Mesenchymal stem cell (in vitro differentiated cells and primary cell): ENCODE measurements at regions not wholly inside any gene's neighbourhood (a gene's known extent, or its start where the extent isn't known, plus 50 kb on each side); places are given as distances from the start of the nearest gene placed in this dataset.

Source experiments
- DNase-seq: peaks from one replicate; pipeline ENCODE4 v3.0.0-alpha.2; 2013
- H2AFZ ChIP-seq: one replicate; pipeline ENCODE4 v1.6.1; 2013; ENCODE audit warnings: low read depth, mild to moderate bottlenecking, control low read depth, inconsistent platforms, low read length, moderate library complexity
- H2AK5ac ChIP-seq: 2 replicates; pipeline ENCODE4 v1.6.1; 2013; ENCODE audit warnings: low read length, moderate library complexity, mild to moderate bottlenecking, inconsistent platforms; ENCODE audit not compliant: severe bottlenecking
- H2BK120ac ChIP-seq: one replicate; pipeline ENCODE4 v1.6.1; 2013; ENCODE audit warnings: low read depth, mild to moderate bottlenecking, inconsistent platforms, low read length, moderate library complexity
- H2BK12ac ChIP-seq, 2 experiments: one replicate each; pipeline ENCODE4 v1.6.1; 2013; ENCODE audit warnings: inconsistent platforms in 2 of 2, low read length in 2 of 2, mild to moderate bottlenecking in 2 of 2, moderate library complexity in 2 of 2, control low read depth in 1 of 2
- H2BK15ac ChIP-seq: one replicate; pipeline ENCODE4 v1.6.1; 2013; ENCODE audit warnings: mild to moderate bottlenecking, low read depth, inconsistent platforms; ENCODE audit not compliant: poor library complexity, severe bottlenecking
- H2BK5ac ChIP-seq: 2 replicates; pipeline ENCODE4 v1.6.1; 2013; ENCODE audit warnings: low read depth, mild to moderate bottlenecking, low read length, control low read depth, inconsistent platforms; ENCODE audit not compliant: poor library complexity, severe bottlenecking
- H3K14ac ChIP-seq, 2 experiments: one replicate each; pipeline ENCODE4 v1.6.1; 2013; ENCODE audit warnings: inconsistent platforms in 2 of 2, low read length in 2 of 2, control low read depth in 1 of 2, mild to moderate bottlenecking in 1 of 2, moderate library complexity in 1 of 2
- H3K18ac ChIP-seq, 2 experiments: one replicate each; pipeline ENCODE4 v1.6.1; 2013; ENCODE audit warnings: inconsistent platforms in 2 of 2, low read length in 2 of 2, control low read depth in 1 of 2, low read depth in 1 of 2, mild to moderate bottlenecking in 1 of 2
- H3K23ac ChIP-seq, 2 experiments: one replicate each; pipeline ENCODE4 v1.6.1; 2013; ENCODE audit warnings: inconsistent platforms in 2 of 2, low read length in 2 of 2, mild to moderate bottlenecking in 2 of 2, moderate library complexity in 2 of 2, control low read depth in 1 of 2
- H3K27ac ChIP-seq: 2 replicates; pipeline ENCODE4 v1.5.1; 2013; ENCODE audit warnings: mild to moderate bottlenecking, moderate library complexity, low read length, control low read depth, inconsistent platforms; ENCODE audit not compliant: poor library complexity, severe bottlenecking
- H3K27me3 ChIP-seq, 2 experiments: 2 replicates each; pipeline versions ENCODE4 v1.6.1 to v1.7.0; 2013; ENCODE audit warnings: low read length in 2 of 2, mild to moderate bottlenecking in 2 of 2, moderate library complexity in 2 of 2, control low read depth in 1 of 2, inconsistent platforms in 1 of 2; ENCODE audit not compliant: control insufficient read depth in 1 of 2, insufficient read depth in 1 of 2
- H3K36me3 ChIP-seq, 2 experiments: 2 replicates each; pipeline versions ENCODE4 v1.6.1 to v1.7.0; 2013; ENCODE audit warnings: low read length in 2 of 2, control low read depth in 1 of 2, inconsistent platforms in 1 of 2, low read depth in 1 of 2, mild to moderate bottlenecking in 1 of 2; ENCODE audit not compliant: insufficient read depth in 2 of 2, control insufficient read depth in 1 of 2
- H3K4ac ChIP-seq, 2 experiments: one replicate each; pipeline ENCODE4 v1.6.1; 2013; ENCODE audit warnings: inconsistent platforms in 2 of 2, low read length in 2 of 2, mild to moderate bottlenecking in 2 of 2, moderate library complexity in 2 of 2, control low read depth in 1 of 2, low read depth in 1 of 2
- H3K4me1 ChIP-seq: 2 replicates; pipeline ENCODE4 v1.6.1; 2013; ENCODE audit warnings: low read depth, low read length, control low read depth; ENCODE audit not compliant: control insufficient read depth, insufficient read depth
- H3K4me2 ChIP-seq: 2 replicates; pipeline ENCODE4 v1.6.1; 2013; ENCODE audit warnings: low read length, mild to moderate bottlenecking, inconsistent platforms; ENCODE audit not compliant: poor library complexity, severe bottlenecking
- H3K4me3 ChIP-seq, 2 experiments: 2 replicates each; pipeline versions ENCODE4 v1.5.1 to v1.7.0; 2013; ENCODE audit warnings: low read length in 2 of 2, mild to moderate bottlenecking in 2 of 2, control low read depth in 1 of 2, low read depth in 1 of 2; ENCODE audit not compliant: insufficient read depth in 1 of 2
- H3K79me1 ChIP-seq: replicated peaks from 2 replicates; pipeline ENCODE4 v1.6.1; 2013; ENCODE audit warnings: mild to moderate bottlenecking, control low read depth, low read length, inconsistent platforms; ENCODE audit not compliant: poor library complexity, severe bottlenecking
- H3K9ac ChIP-seq: 2 replicates; pipeline ENCODE4 v1.7.0; 2013; ENCODE audit warnings: mild to moderate bottlenecking, low read length, moderate library complexity
- H3K9me3 ChIP-seq: 2 replicates; pipeline ENCODE4 v1.7.0; 2013; ENCODE audit warnings: mild to moderate bottlenecking, low read length; ENCODE audit not compliant: control insufficient read depth
- H4K8ac ChIP-seq: one replicate; pipeline ENCODE4 v1.6.1; 2013; ENCODE audit warnings: inconsistent platforms, mild to moderate bottlenecking, low read length, moderate library complexity
- H4K91ac ChIP-seq: one replicate; pipeline ENCODE4 v1.6.1; 2013; ENCODE audit warnings: mild to moderate bottlenecking, low read length, inconsistent platforms
- WGBS: methylation state at CpG from one replicate; pipeline ENCODE4 v1.1.7; 2013; ENCODE audit warnings: mixed read lengths; 5-methylcytosine and 5-hydroxymethylcytosine counted together

- no peak overlapping the region for H3K18ac ChIP-seq
- H3K9ac ChIP-seq, result no peak overlapping the region
- H4K8ac ChIP-seq, result no peak overlapping the region
- no peak overlapping the region for H3K14ac ChIP-seq
- H3K4me1 ChIP-seq, result peaks cover 2% of the 10 kb centered on the region
- no peaks in the 10 kb centered on the region for H3K36me3 ChIP-seq
- no peak overlapping the region for H3K27ac ChIP-seq
- peaks cover 6% of the 10 kb centered on the region for H3K9me3 ChIP-seq
- WGBS, result 70% methylated on average over 2 of the region's 2 CpGs
- no peak for DNase-seq
- no peaks in the 10 kb centered on the region for H3K79me1 ChIP-seq
- H2BK5ac ChIP-seq, result no peak overlapping the region
- H2BK12ac ChIP-seq, result no peak overlapping the region
- H2BK15ac ChIP-seq, result no peak overlapping the region
- no peak overlapping the region for H2AK5ac ChIP-seq
- no peak overlapping the region for H3K4me2 ChIP-seq
- H2BK120ac ChIP-seq, result no peak overlapping the region
- no peak overlapping the region for H4K91ac ChIP-seq
- H3K27me3 ChIP-seq, result no peaks in the 10 kb centered on the region
- H3K23ac ChIP-seq, result no peak overlapping the region
- no peak overlapping the region for H3K4ac ChIP-seq
- H3K4me3 ChIP-seq, result no peak overlapping the region
- H2AFZ ChIP-seq, result no peak overlapping the region
Observed at GRCh38 chr16:64304951-64305350, 816.9 kb downstream of the CDH11 start.

GRCh38 chr16:64304396-64304795 lies 817.5 kb downstream of the CDH11 start:
- Histone ChIP-seq H2BK15ac (no peak overlapping the region), H3K36me3 (no peaks in the 10 kb centered on the region), H4K91ac (no peak overlapping the region), H3K9me3 (peaks cover 2% of the 10 kb centered on the region), H3K23ac (no peak overlapping the region), H3K4me3 (no peak overlapping the region), H2AFZ (no peak overlapping the region), H2AK5ac (no peak overlapping the region), H3K9ac (no peak overlapping the region), H2BK5ac (no peak overlapping the region), H2BK12ac (no peak overlapping the region), H3K79me1 (no peaks in the 10 kb centered on the region), H3K27ac (no peak overlapping the region), H3K4ac (no peak overlapping the region), H3K27me3 (no peaks in the 10 kb centered on the region), H3K4me1 (peaks cover 2% of the 10 kb centered on the region), H3K14ac (no peak overlapping the region), H4K8ac (no peak overlapping the region), H3K18ac (no peak overlapping the region), H3K4me2 (no peak overlapping the region), H2BK120ac (no peak overlapping the region)
- 80% methylated on average over 1 of the region's 1 CpG for WGBS
- DNase-seq, result no peak

GRCh38 chr16:64297863-64298600 lies 823.8 kb downstream of the CDH11 start:
- H2AFZ ChIP-seq, result no peak overlapping the region
- H3K18ac ChIP-seq, result no peak overlapping the region
- H3K36me3 ChIP-seq, result no peaks in the 10 kb centered on the region
- no peak overlapping the region for H3K14ac ChIP-seq
- WGBS, result 92% methylated on average over 9 of the region's 10 CpGs
- no peak overlapping the region for H3K27ac ChIP-seq
- no peak overlapping the region for H4K91ac ChIP-seq
- peak overlapping the region in 1 of 2 experiments; percentile 52 for H3K4me3 ChIP-seq
- peak overlapping the region; percentile 30 for H3K9ac ChIP-seq
- H3K9me3 ChIP-seq, result no peaks in the 10 kb centered on the region
- H3K4me1 ChIP-seq, result no peaks in the 10 kb centered on the region
- no peak overlapping the region for H2BK15ac ChIP-seq
- no peak overlapping the region for H2BK5ac ChIP-seq
- no peak overlapping the region for H4K8ac ChIP-seq
- DNase-seq, result no peak
- no peak overlapping the region for H3K4me2 ChIP-seq
- no peaks in the 10 kb centered on the region for H3K79me1 ChIP-seq
- no peaks in the 10 kb centered on the region for H3K27me3 ChIP-seq
- no peak overlapping the region for H2BK120ac ChIP-seq
- no peak overlapping the region for H3K4ac ChIP-seq
- H2BK12ac ChIP-seq, result no peak overlapping the region
- H3K23ac ChIP-seq, result no peak overlapping the region
- H2AK5ac ChIP-seq, result no peak overlapping the region

- H3K18ac ChIP-seq, result no peak overlapping the region
- no peak overlapping the region for H3K4ac ChIP-seq
- no peak overlapping the region for H2AK5ac ChIP-seq
- H2BK12ac ChIP-seq, result no peak overlapping the region
- WGBS, result no CpG with 5 or more reads among the region's 2 CpGs
- no peak overlapping the region for H2BK15ac ChIP-seq
- no peak overlapping the region for H3K27ac ChIP-seq
- DNase-seq, result no peak
- H3K23ac ChIP-seq, result no peak overlapping the region
- H3K4me3 ChIP-seq, result no peak overlapping the region
- H2BK120ac ChIP-seq, result no peak overlapping the region
- no peak overlapping the region for H3K14ac ChIP-seq
- no peak overlapping the region for H2AFZ ChIP-seq
- no peaks in the 10 kb centered on the region for H3K27me3 ChIP-seq
- H3K4me2 ChIP-seq, result no peak overlapping the region
- H3K9ac ChIP-seq, result no peak overlapping the region
- no peak overlapping the region for H4K91ac ChIP-seq
- no peaks in the 10 kb centered on the region for H3K36me3 ChIP-seq
- H3K4me1 ChIP-seq, result peaks cover 3% of the 10 kb centered on the region
- no peak overlapping the region for H4K8ac ChIP-seq
- no peaks in the 10 kb centered on the region for H3K9me3 ChIP-seq
- H2BK5ac ChIP-seq, result no peak overlapping the region
- H3K79me1 ChIP-seq, result no peaks in the 10 kb centered on the region
Observed at GRCh38 chr16:64295466-64295865, 826.4 kb downstream of the CDH11 start.
